Heart right ventricle (tissue), 16 donors: ENCODE measurements at regions not wholly inside any gene's neighbourhood (a gene's known extent, or its start where the extent isn't known, plus 50 kb on each side); places are given as distances from the start of the nearest gene placed in this dataset.

Source experiments
- ATAC-seq, 8 donors: fragments of 200-7000 bp; cut with Tn5 transposase; one replicate each; pipeline ENCODE4 v1.9.1; 2020; ENCODE audit warnings: mild to moderate bottlenecking in 8 of 8, moderate library complexity in 8 of 8, moderate number of reproducible peaks in 1 of 8
- DNase-seq, 2 donors: peaks; one replicate each; pipeline ENCODE4 v3.0.0-alpha.2; 2020
- H3K27ac ChIP-seq, 10 donors: fragments of 200-600 bp; sonication (generic) in 2 of 10; one replicate each; pipeline versions ENCODE4 v1.5.0 to v1.8.0; 2020 to 2022; ENCODE audit warnings: mild to moderate bottlenecking in 3 of 10
- H3K27me3 ChIP-seq, 7 donors: fragments of 200-600 bp; one replicate each; pipeline ENCODE4 v1.8.0; 2021 to 2022; ENCODE audit warnings: mild to moderate bottlenecking in 2 of 7
- H3K36me3 ChIP-seq, 9 donors: fragments of 200-600 bp; sonication (generic) in 1 of 9; one replicate each; pipeline versions ENCODE4 v1.5.0 to v1.8.0; 2020 to 2022; ENCODE audit warnings: mild to moderate bottlenecking in 2 of 9
- H3K4me1 ChIP-seq, 9 donors: fragments of 200-600 bp; sonication (generic) in 1 of 9; one replicate each; pipeline versions ENCODE4 v1.5.0 to v1.8.0; 2020 to 2022; ENCODE audit warnings: mild to moderate bottlenecking in 4 of 9
- H3K4me3 ChIP-seq, 10 donors: fragments of 200-600 bp; sonication (generic) in 2 of 10; one replicate each; pipeline versions ENCODE4 v1.5.0 to v1.8.0; 2020 to 2022; ENCODE audit warnings: mild to moderate bottlenecking in 7 of 10, moderate library complexity in 2 of 10
- H3K9me3 ChIP-seq, 11 donors: fragments of 200-600 bp in 10 of 11; sonication (generic) in 2 of 11; one replicate each; pipeline versions ENCODE4 v1.5.0 to v1.8.0; 2013 to 2022; ENCODE audit warnings: mild to moderate bottlenecking in 2 of 11, control low read depth in 1 of 11, moderate library complexity in 1 of 11
- CTCF ChIP-seq, 9 donors: fragments of 200-600 bp; sonication (generic) in 2 of 9; IDR thresholded peaks; one replicate each; pipeline versions ENCODE4 v1.5.0 to v1.8.0; 2021 to 2022; ENCODE audit warnings: antibody characterized with exemption in 9 of 9, mild to moderate bottlenecking in 5 of 9, moderate library complexity in 1 of 9
- WGBS, 2 donors: extraction: QIAGEN DNeasy Blood & Tissue Kit; methylation state at CpG; one replicate each; pipeline ENCODE4 v1.1.7; 2013; ENCODE audit warnings: inconsistent platforms in 1 of 2; 5-methylcytosine and 5-hydroxymethylcytosine counted together
- intact Hi-C, 10 donors: fragments of 100-400 bp; cut with DNase I; formaldehyde crosslinking; loops; one replicate each; pipeline versions ENCODE4 v1.11.1 to v1.14.2; 2022
- donor health status: Arrhythmogenic right ventricular cardiomyopathy.
- donor health status: ischemic (EF 13 %, LVEDD 7.1; RV severe dilation, severe dysfunction).
- donor health status: healthy with polysubstance abuse.
- donor health status: DM: no; HTN: yes; CAD: no.
- donor health status: DM: no; HTN: no; CAD: no.
- donor health status: ischemic (EF 25% LVEDD 6.9; RV normal size, moderate dysfunction).
- donor health status: ischemic (EF 25% LVEDD 5.7; RV mildly dilated, moderate dysfunction).
- donor health status: healthy.
- donor health status: DM: yes; HTN: yes; CAD: no.
- donor health status: Ischemic cardiomyopathy.
- donor health status: ischemic (EF 35%, LVEDD 5.7; RV mildly dilated, moderate dysfunction).
- donor health status: nonischemic (EF 11% LVEDD 7.7; RV severe dilation, severe dysfunction).
- donor health status: DM: yes; HTN: yes; CAD: no.
- donor health status: PGD.
- donor health status: ischemic (EF 29% LVEDD 5.4; RV normal size, mild dysfunction).
- donor health status: nonischemic (EF 23%, LVEDD 6.1; RV moderate dilation, normal function).

DNA sequence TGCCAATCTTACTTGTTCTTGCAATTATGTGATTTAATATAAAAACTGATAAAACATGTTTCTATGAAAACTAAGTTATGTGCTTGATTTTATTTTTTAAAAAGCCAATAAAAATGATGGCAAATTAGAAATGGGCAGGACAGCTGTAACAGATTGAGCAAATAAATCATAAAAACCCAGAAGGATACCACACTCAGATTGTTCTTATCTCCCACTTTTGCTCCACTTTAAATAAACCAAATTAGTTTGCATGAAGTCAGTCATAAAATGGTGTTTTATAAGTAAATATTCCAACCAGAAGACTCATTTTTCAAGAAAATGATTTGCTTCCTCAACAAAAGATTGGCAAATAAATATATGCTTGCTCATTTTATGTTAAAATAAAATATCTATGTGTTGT is 307.9 kb upstream of the G2E3 start:
- no peak overlapping the region for H3K4me3 ChIP-seq
- H3K36me3 ChIP-seq, result no peaks in the 10 kb centered on the region
- peaks cover 0 to 10% (median 0%) of the 10 kb centered on the region in 11 donors for H3K9me3 ChIP-seq
- DNase-seq (no peak), ATAC-seq (no peak)
- no peaks in the 10 kb centered on the region for H3K27me3 ChIP-seq
- no peaks in the 10 kb centered on the region for H3K4me1 ChIP-seq
- no peak overlapping the region for H3K27ac ChIP-seq
- intact Hi-C loops, result no loop called here
- no peak for TF ChIP-seq CTCF (IDR thresholded peaks at IDR 0.05)

GRCh38 chr14:30251557-30252100 is 307.3 kb upstream of the G2E3 start:
- no peaks in the 10 kb centered on the region for H3K36me3 ChIP-seq
- intact Hi-C loops, result no loop called here
- no peaks in the 10 kb centered on the region for H3K4me1 ChIP-seq
- H3K4me3 ChIP-seq, result no peak overlapping the region
- peaks cover 0 to 15% (median 0%) of the 10 kb centered on the region in 11 donors for H3K9me3 ChIP-seq
- ATAC-seq (no peak), DNase-seq (no peak)
- no peaks in the 10 kb centered on the region for H3K27me3 ChIP-seq
- TF ChIP-seq CTCF (IDR thresholded peaks at IDR 0.05), result no peak
- 79 to 80% methylated on average over 6 of the region's 6 CpGs for WGBS, 2 donors
- H3K27ac ChIP-seq, result no peak overlapping the region

GRCh38 chr14:30252151-30252550 is 306.8 kb upstream of the G2E3 start:
- Histone ChIP-seq H3K27me3 (no peaks in the 10 kb centered on the region), H3K4me1 (no peaks in the 10 kb centered on the region), H3K4me3 (no peak overlapping the region), H3K27ac (no peak overlapping the region), H3K36me3 (no peaks in the 10 kb centered on the region), H3K9me3 (peaks cover 0 to 15% (median 0%) of the 10 kb centered on the region in 11 donors)
- DNase-seq (no peak), ATAC-seq (no peak)
- no peak for TF ChIP-seq CTCF (IDR thresholded peaks at IDR 0.05)
- 65 to 69% methylated on average over 2 of the region's 2 CpGs for WGBS, 2 donors
- intact Hi-C loops, result no loop called here

DNA sequence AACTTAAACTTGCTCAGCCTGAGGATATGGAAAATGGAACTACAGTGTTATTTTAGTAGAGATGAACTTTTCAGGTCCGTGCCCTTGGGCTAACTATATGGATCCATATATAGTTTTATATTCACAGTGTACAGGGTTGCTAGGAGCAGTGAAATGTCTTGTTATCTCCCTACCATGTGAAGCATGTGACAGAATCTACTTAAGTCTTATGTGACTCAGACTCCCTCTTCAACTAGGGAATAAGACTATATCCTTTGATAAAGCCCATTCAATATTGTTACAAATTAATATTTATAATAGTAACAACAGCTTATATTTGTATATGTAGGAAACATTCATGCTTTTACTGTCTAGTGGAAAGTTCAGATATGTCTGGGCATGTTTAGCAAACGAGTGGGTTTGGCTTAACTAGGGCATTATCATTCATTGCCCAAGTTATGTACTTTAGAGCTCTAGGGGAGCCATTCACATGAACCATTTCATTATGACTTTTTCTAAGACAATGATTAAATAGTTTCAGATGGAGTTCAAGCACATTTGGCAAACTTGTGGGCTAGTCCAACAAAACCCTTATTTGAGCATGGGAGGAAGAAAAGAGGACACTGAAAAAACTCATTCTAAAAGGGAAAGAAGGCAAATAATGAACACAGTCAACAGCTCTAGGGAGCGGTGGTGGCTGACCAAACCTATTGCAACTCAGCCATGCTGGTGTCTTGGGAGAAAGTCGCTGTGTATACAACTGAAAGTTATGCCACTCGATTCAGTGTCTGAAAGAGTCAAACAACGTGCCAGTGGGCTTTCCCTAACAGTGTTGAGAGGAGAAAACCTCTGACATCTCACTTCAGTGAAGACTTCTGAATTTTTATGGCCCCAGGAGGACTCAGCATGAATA is 305.9 kb upstream of the G2E3 start:
- 65 to 69% methylated on average over 6 of the region's 6 CpGs for WGBS, 2 donors
- no peaks in the 10 kb centered on the region for H3K27me3 ChIP-seq

More for the DNA sequence above, 305.9 kb upstream of the G2E3 start:
- Histone ChIP-seq H3K27ac (no peak overlapping the region), H3K4me3 (no peak overlapping the region), H3K36me3 (no peaks in the 10 kb centered on the region), H3K4me1 (no peaks in the 10 kb centered on the region), H3K9me3 (peaks cover 0 to 15% (median 0%) of the 10 kb centered on the region in 11 donors)
- DNase-seq, result no peak
- TF ChIP-seq CTCF (IDR thresholded peaks at IDR 0.05), result no peak
- intact Hi-C loops, result no loop called here
- no peak for ATAC-seq
